ENCODE measurements at regions not wholly inside any gene's neighbourhood (a gene's known extent, or its start where the extent isn't known, plus 50 kb on each side); places are given as distances from the start of the nearest gene placed in this dataset.

GRCh38 chr6:170048615-170049256, 242.1 kb downstream of the DLL1 start:
- TF ChIP-seq CTCF (conservative IDR thresholded peaks at IDR 0.05; ENCODE audit: low read depth, low read length): no peak
- DNase-seq (ENCODE audit: low read depth): no peak

GRCh38 chr6:170047823-170048222, 243.1 kb downstream of the DLL1 start:
- no peak overlapping the region for H3K4me3 ChIP-seq (ENCODE audit: low read length)
- DNase-seq (ENCODE audit: low read depth): no peak
- no peak for TF ChIP-seq CTCF (conservative IDR thresholded peaks at IDR 0.05; ENCODE audit: low read depth, low read length)

More at GRCh38 chr6:170048615-170049256, 242.1 kb downstream of the DLL1 start:
- H3K4me3 ChIP-seq (ENCODE audit: low read length): no peak overlapping the region

- no peak for TF ChIP-seq CTCF (conservative IDR thresholded peaks at IDR 0.05; ENCODE audit: low read depth, low read length)
- no peak overlapping the region for H3K4me3 ChIP-seq (ENCODE audit: low read length)
- DNase-seq (ENCODE audit: low read depth): no peak
These were observed 243.9 kb downstream of the DLL1 start for GRCh38 chr6:170046791-170047626.

GRCh38 chr6:170045981-170046667, 244.8 kb downstream of the DLL1 start:
- TF ChIP-seq CTCF (conservative IDR thresholded peaks at IDR 0.05; ENCODE audit: low read depth, low read length): no peak
- no peak for DNase-seq (ENCODE audit: low read depth)
- no peak overlapping the region for H3K4me3 ChIP-seq (ENCODE audit: low read length)

- no peak for TF ChIP-seq CTCF (conservative IDR thresholded peaks at IDR 0.05; ENCODE audit: low read depth, low read length)
- no peak for DNase-seq (ENCODE audit: low read depth)
- H3K4me3 ChIP-seq (ENCODE audit: low read length): no peak overlapping the region
These were observed 245.3 kb downstream of the DLL1 start for GRCh38 chr6:170045563-170045960.

- no peak for DNase-seq (ENCODE audit: low read depth)
- no peak overlapping the region for H3K4me3 ChIP-seq (ENCODE audit: low read length)
- TF ChIP-seq CTCF (conservative IDR thresholded peaks at IDR 0.05; ENCODE audit: low read depth, low read length): no peak
These were observed 245.9 kb downstream of the DLL1 start for GRCh38 chr6:170044836-170045562.

All from retinal pigment epithelial cell (primary cell).